Esophagus mucosa (tissue), 1 donor: ENCODE measurements at regions not wholly inside any gene's neighbourhood (a gene's known extent, or its start where the extent isn't known, plus 50 kb on each side); places are given as distances from the start of the nearest gene placed in this dataset.
"Not testable (repeated sequence)": the region's sequence is repeated elsewhere in the genome, so short reads cannot be mapped to it uniquely, and the experiment has no call there.

Experiments
- ATAC-seq: fragments of 200-7000 bp; cut with Tn5 transposase; one replicate; pipeline ENCODE4 v1.9.1; 2020
- donor health status: DM: yes; HTN: yes; CAD: no.

DNA sequence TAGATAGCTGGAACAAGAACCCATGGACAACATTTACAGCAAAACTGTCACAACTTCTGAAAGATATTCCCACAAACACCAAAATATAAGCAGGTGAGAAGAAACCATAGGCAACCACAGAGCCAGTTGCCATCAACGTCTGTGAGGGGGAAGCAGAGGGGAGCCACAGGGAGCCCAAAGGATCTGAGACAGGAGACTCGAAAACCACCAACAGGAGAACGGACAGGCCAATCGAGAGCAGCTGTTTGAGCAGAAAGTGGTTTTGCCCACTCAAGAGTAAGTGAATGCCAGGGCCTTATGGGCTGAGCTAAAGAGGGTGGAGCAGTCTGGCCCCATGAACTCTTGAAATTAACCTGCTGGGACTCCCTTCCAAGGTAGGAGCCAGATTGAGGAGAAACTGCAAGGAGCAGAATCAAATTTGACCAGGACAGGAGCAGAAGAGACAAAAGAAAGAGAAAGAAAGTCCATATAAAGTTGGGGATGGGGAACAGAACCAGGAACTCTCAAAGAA lies 195.4 kb downstream of the ANKRD60 start:
- ATAC-seq = no peak

DNA sequence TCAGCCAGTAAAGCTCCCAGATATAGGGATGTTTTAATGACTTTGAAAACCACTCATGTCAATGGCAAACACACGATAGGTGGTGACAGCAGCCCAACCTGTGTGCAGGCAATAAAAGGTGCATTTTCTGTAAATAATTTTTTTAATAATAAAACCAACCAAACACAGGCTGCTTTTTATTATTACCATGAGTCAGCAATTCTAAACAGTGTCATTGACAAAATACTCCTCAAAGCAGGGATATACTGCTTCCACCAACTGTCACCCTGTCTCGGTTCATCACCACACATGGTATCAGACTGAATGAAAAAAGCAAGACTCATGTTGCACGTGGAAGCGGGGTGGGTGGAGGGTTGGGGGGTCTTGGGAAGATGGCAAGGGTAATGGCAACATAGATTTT lies 195.9 kb downstream of the ANKRD60 start:
- no peak for ATAC-seq

DNA sequence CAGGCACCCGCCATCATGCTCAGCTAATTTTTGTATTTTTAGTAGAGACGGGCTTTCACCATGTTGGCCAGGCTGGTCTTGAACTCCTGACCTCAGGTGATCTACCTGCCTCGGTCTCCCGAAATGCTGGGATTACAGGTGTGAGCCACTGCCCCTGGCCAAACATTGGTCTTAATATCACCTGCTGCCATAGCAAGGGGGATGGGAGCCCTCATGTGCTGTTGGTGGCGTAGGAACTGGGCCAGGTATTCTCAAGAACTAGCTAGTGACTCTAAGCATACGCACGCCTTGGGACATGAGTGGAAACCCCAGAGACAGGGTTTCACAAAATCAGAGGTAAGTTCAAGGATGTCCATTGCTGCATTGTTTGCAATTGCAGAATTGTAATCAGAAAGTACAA lies 197.1 kb downstream of the ANKRD60 start:
- ATAC-seq = not testable (repeated sequence)

DNA sequence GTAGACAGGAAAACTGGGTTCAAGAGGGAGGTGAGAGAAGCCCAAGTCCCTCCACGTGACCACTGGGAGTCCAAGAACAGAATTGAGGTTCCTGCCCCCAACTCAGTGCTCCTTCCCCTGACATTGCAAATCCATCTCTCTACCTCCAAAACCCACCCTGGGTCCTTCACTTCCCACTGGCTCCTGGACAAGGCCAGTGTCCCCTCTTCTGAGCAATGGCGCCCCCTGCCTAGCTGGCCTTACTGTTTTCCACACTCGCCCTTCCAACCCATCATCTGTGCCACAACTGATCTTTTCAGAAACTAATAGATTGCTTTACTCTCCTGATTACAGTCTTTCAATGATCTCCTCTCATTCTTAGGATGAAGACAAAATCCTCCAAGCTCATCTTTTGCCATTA lies 200.3 kb downstream of the ANKRD60 start:
- no peak for ATAC-seq

DNA sequence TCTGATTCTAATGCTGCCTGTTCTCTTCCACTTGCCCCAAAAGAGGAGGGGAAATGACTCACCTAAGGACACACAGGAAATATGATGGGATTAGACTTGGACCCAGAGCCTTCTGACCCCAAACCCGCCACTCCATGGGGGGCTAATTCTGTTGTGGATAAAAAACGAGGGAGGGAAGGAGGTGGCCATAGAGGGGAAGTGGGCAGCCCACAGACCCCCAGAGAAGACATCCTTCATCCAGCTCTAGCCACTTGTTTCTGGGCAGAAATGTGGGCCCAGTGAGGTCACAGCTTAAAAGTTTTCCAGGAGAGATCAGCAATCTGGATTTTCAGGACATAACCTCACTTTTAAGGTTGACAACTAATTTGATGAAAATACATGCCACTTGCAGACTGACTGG lies 202.1 kb downstream of the ANKRD60 start:
- ATAC-seq = no peak

DNA sequence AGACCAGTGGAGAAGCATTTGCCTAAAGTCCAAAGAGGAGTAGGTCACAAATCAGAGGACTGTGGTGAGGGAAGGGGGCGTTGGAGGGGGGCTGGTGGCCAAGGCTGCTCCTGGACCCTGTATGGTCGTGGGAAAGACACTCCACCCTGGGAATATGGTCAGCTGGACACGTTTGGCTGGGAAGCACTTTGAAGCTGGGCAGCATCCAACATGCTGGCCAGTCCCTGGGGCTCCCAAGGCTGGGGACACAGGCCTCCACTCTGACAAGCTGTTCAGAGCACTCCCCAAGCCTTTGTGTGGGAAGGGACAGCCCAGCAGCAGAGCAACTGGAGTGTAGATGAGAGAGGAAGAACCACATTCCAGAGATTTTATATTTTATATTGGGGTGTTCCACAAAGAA lies 203.2 kb downstream of the ANKRD60 start:
- ATAC-seq = no peak

DNA sequence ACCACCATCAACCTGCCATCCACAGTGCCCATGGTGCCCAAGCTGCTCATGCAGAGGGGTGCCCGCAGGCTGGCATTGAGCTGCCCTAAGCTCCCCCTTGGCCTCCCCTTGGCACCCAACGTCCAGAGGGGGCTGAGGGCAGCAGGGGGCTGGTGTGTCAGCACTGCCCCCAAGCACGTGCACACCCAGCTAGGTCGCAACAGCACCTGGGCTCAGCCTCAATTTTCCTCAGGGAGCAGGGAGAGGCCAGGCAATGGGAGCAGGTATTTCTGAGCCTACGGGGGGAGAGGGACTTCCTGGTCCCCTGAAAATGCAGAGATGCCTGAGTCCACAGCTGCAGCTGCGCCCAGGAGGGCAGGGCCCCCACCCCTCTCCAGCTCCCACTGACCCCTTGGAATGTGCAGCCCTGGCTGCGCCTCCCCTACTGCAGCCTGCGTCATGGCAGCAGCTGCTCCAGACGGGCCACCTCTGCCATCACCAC lies 204.2 kb downstream of the ANKRD60 start:
- ATAC-seq = no peak

DNA sequence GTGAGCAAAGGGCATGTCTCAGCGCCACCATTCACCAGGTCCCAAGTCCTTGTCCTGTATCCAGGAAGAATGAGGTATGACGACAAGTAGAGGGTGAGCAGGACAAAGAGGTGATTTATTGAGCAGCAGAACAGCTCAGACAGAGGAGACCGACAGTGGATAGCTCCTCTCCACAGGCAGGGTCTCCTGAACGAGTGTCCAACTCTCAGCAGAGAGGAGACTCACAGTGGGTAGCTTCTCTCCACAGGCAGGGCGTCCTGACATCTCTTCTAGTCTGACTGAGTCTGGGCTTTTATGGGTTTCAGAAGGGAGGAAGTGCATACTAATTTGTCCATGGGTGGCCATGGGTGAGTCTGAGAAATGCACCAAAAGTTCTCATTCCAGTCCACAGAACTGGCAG lies 204.7 kb downstream of the ANKRD60 start:
- no peak for ATAC-seq

DNA sequence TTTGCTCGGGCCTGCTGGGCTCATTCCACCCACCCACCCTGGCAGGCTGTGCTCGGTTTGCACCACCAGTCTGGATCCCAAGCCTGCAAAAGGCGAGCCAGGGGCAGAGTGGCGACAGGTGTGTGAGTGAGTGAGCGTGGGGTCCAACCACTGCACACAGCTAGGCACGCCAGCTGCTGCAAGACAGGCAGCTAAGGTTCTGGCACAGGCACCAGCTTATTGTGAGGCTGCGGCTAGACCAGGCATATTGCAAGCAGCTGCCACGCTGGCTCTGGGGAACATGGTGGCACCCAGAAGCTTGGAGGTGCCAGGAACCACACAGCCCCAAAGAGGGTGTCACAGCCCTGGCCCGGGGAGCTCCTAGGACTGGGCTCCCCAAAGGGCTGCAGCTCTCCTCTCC lies 205.1 kb downstream of the ANKRD60 start:
- ATAC-seq = no peak

DNA sequence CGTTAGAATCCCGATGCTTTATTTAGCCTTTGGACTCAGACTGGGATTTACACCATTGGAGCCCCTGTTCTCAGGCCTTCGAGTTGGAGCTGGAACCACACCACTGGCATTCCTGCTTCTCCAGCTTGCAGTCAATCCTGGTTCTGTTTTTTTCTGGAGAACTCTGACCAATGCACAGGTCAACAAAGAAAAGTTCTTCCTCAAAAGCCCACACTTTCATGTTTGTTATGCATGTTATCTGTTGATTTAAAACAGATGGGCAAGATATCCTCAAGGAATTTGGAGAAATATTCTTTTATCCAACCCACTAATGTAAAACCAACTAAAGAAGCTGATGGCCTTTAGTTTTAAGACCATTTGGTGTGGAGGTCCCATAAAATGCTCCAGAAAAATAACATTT lies 205.7 kb downstream of the ANKRD60 start:
- ATAC-seq = no peak

DNA sequence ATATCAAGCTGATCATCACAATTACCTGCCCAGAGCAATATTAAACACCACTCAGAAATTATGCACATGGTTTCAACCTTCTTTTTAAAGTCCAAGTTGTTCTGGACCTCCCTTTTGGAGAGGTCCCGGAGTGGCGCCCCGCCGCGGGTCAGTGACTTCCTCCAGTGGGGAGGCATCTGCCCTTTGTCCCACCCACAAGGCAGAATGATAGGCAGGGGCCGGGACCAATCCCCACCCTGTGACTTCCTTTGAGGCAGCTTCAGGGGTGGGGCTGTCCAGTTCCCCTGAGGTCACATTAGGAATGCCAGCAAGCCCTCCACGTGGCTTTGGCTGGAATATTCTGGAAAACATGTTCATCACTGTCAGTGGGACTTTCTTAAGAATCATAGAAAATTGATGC lies 207.0 kb downstream of the ANKRD60 start:
- ATAC-seq = no peak

DNA sequence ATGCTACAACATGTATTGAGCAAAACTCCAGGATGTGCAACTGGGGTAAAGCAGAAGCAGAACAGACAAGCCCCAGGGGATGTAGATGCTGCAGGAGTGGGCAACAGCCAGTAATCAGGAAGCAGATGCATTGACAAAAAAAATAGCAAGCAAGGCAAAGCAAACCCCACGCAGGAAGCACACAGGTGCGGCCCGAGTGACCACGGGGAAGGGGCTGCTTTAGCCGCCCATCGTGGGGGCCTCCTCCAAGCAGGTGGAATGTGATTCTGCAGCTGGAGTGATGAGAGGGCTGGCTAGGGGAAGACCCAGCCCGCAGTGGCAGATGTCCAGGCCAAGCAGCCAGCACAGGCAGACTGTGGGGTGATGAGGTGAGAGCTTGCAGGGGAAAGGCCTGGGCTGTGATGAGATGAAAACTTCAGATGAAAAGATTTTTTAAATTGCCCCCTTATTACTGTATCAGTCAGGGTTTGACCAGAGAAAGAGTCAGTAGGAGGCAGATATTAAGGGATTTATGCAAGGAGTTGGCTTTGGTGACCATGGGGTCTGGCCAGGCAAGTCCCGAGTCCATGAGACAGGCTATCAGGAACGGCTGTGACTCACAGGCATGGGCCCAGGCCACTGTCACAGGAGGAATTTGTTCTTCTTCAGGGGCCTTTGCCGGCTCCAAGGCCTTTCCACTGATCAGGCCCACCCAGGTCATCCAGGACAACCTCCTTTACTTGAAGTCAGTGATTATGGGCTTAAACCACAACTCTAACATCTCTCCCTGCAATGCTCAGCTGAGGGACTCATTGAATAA lies 207.6 kb downstream of the ANKRD60 start:
- ATAC-seq = no peak

DNA sequence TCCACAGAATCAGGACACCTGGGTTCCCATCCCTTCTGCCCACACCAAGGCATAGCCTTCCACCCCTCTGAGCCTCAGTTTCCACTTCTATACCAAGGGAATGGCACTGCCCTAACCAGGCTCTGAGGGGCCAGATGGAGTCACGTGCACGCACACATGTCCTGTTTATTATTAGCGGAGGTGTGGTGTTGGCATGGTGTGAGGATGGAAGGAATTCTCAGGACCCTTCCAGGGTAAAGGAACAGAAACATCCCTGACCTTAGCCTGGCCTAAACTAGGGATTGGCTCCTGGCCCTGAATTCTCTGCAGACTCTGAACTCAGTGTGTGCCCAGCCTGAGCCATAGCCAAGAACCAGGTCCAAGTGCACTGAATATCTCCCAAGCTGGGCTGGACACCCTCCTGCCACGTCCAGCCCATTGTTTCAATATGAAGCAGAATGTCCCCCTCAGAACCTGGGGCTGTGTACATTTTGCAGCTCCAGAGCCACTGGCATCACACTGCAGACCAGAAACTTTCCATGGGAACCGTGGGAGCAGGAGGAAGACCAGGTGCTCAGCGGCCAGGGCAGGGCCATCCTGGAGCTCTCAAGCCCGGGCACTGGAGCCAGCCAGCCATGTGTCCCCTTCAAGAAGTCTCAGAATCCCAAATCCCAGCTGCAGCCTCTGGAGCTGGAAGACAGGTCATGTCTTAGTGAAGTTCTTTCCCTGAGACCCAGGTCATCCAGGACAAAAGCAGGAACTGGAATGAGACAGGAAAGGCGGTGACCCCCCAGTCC lies 208.4 kb downstream of the ANKRD60 start:
- no peak for ATAC-seq

DNA sequence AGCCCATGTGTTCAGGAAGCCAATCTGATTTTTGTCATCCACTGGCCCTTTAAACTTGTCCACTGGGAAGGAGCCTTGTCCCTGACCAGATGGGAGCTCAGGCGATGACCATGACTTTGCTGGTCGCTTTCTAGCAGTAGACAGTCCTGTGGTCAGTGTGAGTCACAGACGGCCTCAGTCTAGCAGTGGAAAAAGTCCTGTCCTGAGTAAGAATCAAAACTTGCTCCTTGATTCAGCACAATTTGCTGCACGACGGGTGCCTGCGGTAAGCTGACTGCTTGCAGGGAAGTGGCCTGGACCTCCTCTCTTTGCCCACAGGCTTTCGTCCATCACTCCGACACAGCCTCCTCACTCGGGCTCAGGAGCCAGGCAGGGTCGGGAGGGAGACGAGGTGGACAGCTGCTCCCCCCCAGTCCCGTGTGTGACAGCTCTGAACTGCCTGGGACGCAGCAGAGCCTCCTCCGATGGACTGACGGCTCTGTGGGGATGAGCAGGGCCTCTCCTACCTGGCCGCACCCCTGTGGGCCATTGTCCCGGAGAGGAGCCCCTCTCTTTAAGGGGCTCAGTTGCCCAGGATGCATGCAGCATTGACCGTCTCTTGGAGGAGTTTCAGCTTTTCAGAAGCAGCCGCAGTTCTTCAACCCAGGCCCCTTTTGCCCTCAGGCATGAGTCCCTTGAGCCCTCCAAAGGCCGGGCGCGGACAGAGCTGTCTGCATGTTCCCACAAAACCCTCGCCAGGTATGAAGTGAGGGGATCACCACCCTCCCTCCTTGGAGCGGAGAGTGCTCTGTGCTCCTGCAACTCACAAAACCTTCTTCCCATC lies 209.2 kb downstream of the ANKRD60 start:
- ATAC-seq = no peak

DNA sequence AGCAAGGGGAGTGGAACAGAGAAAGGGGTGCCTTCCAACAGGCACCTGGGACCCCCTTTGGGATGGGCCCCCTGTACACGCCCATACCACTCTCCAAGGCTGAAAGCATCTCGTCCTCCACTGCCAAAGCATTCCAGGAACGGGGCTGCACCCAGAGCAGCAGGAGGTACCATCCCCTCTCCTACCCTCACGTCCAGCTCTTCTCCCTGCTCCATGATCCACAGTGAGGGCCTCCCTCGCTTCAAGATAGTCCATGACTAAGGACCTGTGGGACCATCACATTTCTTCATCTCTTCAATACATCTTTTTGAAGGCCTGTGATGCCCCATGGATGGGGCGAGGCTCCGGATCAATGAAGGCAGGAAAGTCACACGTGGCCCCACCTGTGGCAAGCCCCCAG lies 209.9 kb downstream of the ANKRD60 start:
- no peak for ATAC-seq

DNA sequence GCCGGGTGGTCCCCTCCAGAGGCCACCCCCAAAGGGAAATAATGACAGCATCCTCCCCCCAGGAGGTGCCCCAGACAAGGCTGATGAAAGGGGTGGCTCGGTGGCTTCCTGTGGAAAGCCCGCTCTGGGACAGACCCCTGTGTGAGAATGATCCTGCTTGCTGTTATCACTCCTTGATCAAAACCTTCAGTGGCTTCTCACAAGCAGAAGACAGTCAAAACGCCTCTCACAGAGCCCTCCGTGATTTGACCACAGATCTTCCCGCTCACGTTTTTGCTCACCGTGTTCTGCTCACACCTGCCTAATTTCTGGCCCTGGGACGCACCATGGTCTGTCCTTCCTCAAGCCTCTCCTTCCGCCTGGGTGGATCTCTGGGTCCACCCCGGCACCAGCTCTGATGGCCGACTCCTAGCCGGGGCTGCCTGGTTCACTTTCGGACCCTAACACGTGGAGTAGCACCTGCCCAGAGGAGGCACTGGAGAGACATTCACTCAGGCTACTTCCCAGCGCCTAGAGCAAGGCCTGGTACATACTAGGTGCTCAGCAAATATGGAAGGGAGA lies 210.4 kb downstream of the ANKRD60 start:
- no peak for ATAC-seq

DNA sequence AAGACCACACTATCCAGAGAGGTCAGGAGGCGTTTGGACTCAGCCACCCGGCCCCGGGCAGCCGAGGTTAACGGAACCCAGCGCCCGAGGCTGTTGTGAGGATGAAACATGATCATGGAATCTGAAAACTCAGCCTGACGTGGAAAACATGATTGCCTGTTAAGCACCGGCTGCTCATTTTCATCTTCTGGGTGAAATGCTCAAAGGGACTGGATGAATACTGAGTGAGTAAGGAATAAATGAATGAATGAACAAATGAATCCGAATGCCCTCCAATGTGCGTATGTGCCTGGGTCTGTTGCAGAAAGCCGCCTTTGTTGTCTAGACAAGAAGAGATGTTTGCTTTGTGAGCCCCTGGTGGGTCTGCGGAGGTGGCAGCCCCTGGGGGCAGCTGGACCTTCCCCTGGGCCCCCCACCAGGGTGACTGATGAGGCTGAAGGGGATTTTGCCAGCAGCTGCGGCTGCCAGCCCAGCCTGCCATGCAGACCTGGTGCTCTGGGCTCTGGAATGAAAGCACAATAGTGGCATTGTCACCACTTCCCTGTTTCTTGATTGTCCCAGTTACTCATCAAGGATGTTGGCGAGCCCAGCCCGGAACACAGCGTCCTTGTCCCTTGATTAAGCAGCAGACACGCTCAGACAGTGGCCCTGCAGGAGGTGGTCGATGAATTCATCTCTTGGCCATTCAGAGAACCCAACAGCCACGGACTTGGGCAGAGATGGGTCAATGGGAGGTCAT lies 211.1 kb downstream of the ANKRD60 start:
- ATAC-seq = peak; percentile 67

DNA sequence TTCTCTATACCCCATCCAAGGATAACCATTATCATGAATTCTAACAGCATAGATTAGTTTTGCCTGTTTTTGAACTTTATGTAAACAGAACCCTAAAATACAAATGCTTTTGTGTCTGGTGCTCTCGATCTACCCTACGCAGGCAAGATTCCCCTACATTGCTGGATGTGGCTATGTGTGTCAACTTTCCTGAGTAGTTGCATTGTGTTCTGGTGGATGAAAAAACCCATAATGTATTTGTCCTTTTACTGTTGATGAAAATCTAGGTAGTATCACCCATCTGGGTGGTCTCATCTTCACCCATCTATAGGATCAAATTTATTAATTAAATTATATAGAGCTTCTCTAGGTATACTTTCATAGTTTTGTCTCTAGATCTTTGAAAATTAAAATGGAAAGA lies 211.7 kb downstream of the ANKRD60 start:
- ATAC-seq = no peak

DNA sequence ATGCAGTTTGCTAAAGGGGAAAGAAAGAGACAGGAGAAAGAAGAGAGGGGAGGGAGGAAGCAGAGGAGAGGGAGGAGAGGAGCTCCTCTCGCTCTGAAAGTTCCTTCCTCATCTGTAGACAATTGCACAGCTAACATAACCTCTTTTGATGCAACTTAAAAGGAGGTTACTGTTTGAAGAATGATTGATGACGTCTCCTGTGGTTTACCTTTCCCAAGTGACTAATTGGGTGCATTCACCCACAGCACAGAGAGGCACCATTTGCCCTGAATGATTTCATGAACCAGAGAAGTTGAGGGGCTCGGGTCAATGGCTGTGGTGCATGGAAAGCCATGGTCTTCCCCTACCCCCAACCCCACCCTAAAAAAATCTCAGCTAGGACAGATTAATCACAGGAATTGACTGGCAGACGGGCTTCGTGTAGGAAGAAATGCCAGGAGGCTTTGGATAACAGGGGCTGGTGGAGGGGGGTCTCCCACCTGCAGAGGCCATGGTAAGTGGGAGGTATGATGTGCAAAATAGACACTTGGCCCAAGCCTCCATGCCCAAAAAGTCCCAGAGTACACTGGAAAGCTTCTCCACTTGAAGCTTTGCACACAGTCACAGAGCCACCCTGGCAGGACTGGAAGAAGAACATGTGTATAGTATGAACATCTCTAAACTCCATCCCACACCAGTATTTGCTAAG lies 213.7 kb downstream of the ANKRD60 start:
- peak; percentile 36 for ATAC-seq

DNA sequence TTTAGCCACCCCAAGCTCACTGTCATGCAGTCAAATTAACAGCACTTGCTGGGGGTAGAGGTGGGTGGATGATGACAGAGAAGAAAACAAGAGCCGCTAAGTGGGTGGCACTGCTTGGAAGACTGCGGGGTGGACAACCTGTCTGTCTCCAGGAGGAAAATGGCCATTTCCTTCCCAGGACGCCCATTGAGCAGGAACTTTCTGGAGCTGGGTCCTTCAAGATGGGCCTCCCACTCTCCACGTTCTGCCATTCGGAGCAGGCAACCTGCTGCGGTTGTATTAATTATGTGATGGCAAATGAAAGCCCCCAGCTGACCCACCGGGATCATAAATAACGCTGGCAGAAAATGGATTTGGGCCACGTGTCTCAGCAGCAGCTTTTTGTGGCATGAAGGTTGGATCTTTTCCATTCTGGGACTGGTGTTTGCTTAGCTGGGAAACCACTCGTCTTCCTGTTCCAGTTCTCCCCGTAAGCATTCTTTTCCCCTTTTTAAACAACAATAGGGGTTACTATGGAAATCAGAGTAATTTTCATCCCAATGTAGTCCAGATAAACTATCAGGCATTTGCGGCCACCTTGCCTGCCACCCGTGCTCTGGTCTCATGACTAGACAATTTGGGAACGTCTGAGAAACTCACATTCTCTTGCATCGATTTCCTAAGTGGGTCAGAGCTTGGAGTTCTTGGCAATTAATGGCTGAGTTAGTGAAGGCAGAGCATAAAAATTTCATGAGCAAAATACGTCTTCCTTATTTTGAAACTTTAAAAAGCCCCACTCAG lies 215.5 kb downstream of the ANKRD60 start:
- no peak for ATAC-seq
